SIG-M5 (cell line): ENCODE measurements at regions not wholly inside any gene's neighbourhood (a gene's known extent, or its start where the extent isn't known, plus 50 kb on each side); places are given as distances from the start of the nearest gene placed in this dataset.
"Not testable (repeated sequence)": the region's sequence is repeated elsewhere in the genome, so short reads cannot be mapped to it uniquely, and the experiment has no call there.

ENCODE experiments used
- DNase-seq: peaks from one replicate; lab custom pipeline; 2025; lab: John Stamatoyannopoulos, UW

DNA sequence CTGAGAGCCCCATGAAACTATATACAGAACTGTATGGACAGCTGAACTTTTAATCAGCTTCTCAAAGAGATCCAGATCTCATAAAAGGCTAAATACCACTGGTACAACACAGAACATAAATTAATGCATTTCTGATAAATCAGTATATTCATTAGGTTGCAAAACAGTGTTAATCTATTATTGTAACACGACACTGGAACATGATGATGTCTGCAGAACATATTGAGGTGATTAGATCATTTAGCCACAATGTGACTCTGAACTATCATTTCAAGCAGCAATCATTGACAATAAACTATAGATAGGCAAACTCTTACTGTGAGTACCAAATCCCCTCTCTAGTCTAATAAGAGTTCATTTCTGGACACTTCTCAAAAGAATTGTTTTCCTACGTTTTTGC lies 50.3 kb downstream of the GASK1B start:
- no peak for DNase-seq

GRCh38 chr4:158121161-158121579 lies 51.7 kb downstream of the GASK1B start:
- no peak for DNase-seq

- DNase-seq: not testable (repeated sequence)
Measured at GRCh38 chr4:158120645-158121151, 52.1 kb downstream of the GASK1B start.

- DNase-seq: no peak
Measured at GRCh38 chr4:158112611-158113010, 60.2 kb downstream of the GASK1B start.

DNA sequence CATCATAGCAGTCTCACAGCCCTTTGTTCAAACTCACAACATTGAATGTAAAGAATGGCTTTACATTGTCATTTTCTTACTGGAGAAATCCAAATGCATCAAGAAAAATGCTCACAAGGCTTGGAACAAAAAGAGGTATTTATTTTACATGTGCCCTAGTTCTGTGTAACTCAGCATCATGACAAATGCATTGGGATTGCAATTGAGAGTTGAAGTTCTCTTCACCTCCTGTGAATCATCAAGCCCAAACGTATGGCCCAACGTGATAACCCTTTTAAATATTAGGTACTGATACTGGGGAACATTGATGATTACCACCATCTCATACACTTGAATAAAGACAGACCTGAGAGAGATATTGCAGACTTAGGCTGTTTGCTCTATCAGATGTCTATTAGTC lies 61.6 kb downstream of the GASK1B start:
- DNase-seq: no peak

DNA sequence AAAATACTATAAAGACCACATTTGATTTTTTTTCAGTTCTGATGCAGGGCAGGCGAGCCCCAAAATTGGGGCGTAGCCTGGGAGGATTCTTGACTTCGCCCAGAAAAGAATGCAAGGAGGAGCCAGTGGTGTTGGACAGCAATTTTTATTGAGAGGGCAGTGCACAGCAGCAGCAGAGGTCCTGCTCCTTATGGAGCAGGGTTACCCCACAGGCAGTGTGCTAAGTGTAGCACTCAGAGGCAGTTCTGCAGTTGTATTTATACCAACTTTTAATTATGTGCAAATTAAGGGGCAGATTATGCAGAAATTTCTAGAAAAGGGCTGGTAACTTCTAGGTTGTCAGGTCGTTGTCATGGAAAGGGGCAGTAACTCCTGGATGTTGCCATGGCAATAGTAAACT lies 69.9 kb downstream of the GASK1B start:
- no peak for DNase-seq

DNA sequence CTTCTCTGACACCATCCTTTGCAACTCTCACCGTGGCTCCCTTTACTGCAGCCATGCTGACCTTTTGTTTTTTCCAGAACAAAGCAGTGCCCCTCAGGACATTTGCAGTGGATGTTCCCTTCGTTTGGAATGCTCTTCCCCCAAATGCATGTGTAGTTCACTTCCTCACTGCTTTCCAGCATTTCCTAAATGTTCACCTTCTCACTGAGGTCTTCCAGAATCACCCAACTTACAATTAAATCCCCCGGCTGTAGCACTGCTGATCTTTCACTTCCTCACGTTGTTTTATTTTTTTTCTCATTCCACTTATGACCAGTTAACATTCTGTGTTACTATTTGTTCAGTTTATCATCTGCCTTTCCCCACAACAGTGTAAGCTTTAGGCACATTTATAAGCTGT lies 73.1 kb downstream of the GASK1B start:
- no peak for DNase-seq

DNA sequence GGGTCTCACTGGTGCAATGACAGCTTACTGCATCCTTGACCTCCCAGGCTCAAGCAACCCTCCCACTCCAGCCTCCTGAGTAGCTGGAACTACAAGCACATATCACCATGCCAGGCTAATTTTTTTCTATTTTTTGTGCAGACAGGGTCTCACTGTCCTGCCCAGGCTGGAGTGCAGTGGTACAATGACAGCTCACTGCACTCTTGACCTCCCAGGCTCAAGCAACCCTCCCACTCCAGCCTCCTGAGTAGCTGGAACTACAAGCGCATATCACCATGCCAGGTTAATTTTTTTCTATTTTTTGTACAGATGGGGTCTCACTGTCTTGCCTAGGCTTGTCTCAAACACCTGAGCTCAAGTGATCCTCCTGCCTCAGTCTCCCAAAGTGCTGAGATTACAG lies 74.0 kb downstream of the GASK1B start:
- DNase-seq: no peak

- DNase-seq: no peak
Measured at GRCh38 chr4:158094413-158095134, 78.3 kb downstream of the GASK1B start.

- DNase-seq: no peak
Measured at GRCh38 chr4:158090323-158090722, 82.5 kb downstream of the GASK1B start.

DNA sequence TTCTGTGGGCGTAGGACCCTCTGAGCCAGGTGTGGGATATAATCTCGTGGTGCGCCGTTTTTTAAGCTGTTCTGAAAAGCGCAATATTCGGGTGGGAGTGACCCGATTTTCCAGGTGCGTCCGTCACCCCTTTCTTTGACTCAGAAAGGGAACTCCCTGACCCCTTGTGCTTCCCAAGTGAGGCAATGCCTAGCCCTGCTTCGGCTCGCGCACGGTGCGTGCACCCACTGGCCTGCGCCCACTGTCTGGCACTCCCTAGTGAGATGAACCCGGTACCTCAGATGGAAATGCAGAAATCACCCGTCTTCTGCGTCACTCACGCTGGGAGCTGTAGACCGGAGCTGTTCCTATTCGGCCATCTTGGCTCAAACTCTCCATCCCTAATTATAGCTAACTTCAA lies 82.9 kb downstream of the GASK1B start:
- not testable (repeated sequence) for DNase-seq

DNA sequence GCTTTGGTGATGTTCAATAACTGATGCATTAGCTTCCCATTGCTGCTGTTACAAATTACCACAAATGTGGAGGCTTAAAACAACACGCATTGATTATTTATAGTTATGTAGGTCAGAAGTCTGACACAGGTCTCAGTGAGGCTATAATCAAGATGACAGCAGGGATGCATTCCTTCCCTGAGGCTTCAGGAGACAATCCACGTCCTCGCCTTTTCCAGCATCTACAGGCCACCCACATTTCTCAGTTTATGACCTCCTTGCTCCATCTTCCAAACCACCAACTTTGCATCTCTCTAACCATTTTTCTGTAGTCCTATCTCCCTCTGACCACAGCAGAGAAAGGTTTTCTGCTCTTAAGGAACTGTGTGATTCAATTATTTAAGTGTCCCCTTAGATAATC lies 92.5 kb downstream of the GASK1B start:
- DNase-seq: no peak

GRCh38 chr4:158079661-158080060 lies 93.2 kb downstream of the GASK1B start:
- no peak for DNase-seq

GRCh38 chr4:158077835-158078234 lies 95.0 kb downstream of the GASK1B start:
- no peak for DNase-seq

DNA sequence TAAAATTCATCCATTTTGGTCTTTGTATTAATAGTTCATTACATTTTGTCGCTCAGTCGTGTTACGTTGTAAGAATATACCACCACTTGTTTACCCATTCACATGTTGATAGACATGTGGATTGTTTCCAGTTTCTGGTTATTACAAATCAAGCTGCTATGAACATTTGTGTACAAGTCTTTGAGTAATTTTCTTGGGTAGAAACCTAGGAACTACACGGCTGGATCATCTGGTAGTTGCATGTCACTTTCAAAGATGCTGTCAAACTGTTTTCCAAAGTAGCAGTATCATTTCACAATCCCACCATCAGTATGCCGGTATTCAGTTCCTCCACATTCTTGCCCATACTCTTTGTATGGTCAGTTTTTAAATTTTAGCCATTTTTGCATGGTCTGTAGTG lies 98.0 kb downstream of the GASK1B start:
- no peak for DNase-seq

DNA sequence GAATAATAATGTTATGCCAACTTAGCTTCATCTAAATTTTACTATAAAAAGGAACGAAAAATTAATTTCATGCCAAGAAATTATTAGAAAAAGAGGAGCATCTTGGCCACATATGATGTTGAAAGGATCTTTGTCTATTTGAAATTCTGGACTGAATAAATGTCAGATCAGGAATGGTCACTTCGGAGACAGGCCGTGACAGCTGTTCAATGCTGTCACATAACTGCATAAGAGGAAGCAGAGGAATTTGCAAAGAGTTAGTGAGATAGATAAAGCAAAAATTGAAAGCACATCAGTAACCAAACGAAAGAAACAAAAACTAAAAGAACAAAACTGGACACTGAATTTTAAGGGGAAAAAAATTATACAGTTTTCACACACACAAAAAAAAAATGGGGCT lies 100.9 kb downstream of the GASK1B start:
- no peak for DNase-seq

- DNase-seq: no peak
Measured at GRCh38 chr4:158068068-158068467, 104.8 kb downstream of the GASK1B start.

- no peak for DNase-seq
Measured at GRCh38 chr4:158067646-158068045, 105.2 kb downstream of the GASK1B start.

DNA sequence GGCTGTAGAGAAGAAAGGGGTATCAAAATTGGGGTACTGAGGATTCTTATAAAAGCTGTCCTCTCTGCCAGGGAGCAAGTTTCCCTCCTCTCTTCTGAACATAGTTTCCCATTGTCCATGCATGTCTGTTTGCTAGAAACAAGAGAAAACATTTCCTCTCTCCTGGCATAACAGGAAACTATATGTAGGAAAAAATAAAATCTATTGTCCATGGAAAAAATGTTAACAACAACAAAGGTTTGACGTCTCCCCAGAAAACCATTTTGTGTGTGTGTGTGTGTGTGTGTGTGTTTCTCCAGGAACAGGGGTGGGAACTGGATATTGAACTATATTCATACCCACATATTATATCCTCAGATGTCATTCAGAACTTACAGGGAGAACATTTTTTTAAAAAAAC lies 107.2 kb downstream of the GASK1B start:
- DNase-seq: no peak

- DNase-seq: no peak
Measured at GRCh38 chr4:158065176-158065575, 107.6 kb downstream of the GASK1B start.

- no peak for DNase-seq
Measured at GRCh38 chr4:158056689-158057245, 116.1 kb downstream of the GASK1B start.

DNA sequence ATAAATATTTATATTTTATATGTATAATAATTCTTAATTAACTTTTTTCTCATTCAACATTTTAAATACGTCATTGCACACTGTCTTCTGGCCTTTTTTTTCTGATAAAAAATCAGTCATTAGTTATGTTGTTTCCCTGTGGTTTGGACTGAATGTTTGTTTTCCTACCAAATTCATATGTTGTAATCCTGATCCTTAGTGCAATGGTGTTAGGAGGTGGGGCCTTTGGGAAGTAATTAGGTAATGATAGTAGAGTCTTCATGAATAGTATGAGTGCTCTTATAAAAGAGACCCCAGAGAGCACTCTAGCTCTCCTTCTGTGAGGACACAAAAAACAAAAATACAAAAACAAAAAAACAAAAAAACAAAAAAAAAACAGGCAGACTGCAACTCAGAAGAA lies 117.2 kb downstream of the GASK1B start:
- DNase-seq: no peak

- no peak for DNase-seq
Measured at GRCh38 chr4:158053801-158054200, 119.0 kb downstream of the GASK1B start.

GRCh38 chr4:158053086-158053485 lies 119.7 kb downstream of the GASK1B start:
- DNase-seq: no peak
